Aorta (tissue), 5 donors: ENCODE measurements at regions not wholly inside any gene's neighbourhood (a gene's known extent, or its start where the extent isn't known, plus 50 kb on each side); places are given as distances from the start of the nearest gene placed in this dataset.

Experiments
- ATAC-seq: fragments of 200-7000 bp; cut with Tn5 transposase; one replicate; pipeline ENCODE4 v1.9.1; 2022; ENCODE audit warnings: moderate library complexity; ENCODE audit not compliant: low FRiP score
- DNase-seq, 2 donors: peaks; one replicate each; pipeline ENCODE4 v3.0.0-alpha.2; 2020
- H3K27ac ChIP-seq, 2 donors: one replicate each; pipeline ENCODE4 v1.5.1; 2013; ENCODE audit warnings: low read length in 2 of 2, mild to moderate bottlenecking in 2 of 2, moderate library complexity in 2 of 2, control low read depth in 1 of 2, inconsistent platforms in 1 of 2, low read depth in 1 of 2
- H3K27me3 ChIP-seq, 2 donors: one replicate each; pipeline ENCODE4 v1.6.1; 2013; ENCODE audit warnings: control low read depth in 1 of 2, low read length in 1 of 2, mild to moderate bottlenecking in 1 of 2, moderate library complexity in 1 of 2; ENCODE audit not compliant: insufficient read depth in 2 of 2, control insufficient read depth in 1 of 2
- H3K36me3 ChIP-seq, 2 donors: one replicate each; pipeline ENCODE4 v1.6.1; 2013; ENCODE audit warnings: control low read depth in 1 of 2, low read length in 1 of 2, mild to moderate bottlenecking in 1 of 2; ENCODE audit not compliant: insufficient read depth in 2 of 2, control insufficient read depth in 1 of 2
- H3K4me1 ChIP-seq, 2 donors: one replicate each; pipeline ENCODE4 v1.6.1; 2013; ENCODE audit warnings: low read length in 2 of 2, control low read depth in 1 of 2, mild to moderate bottlenecking in 1 of 2, moderate library complexity in 1 of 2; ENCODE audit not compliant: insufficient read depth in 2 of 2, control insufficient read depth in 1 of 2
- H3K4me3 ChIP-seq, 2 donors: one replicate each; pipeline ENCODE4 v1.5.1; 2013; ENCODE audit warnings: low read length in 2 of 2, control low read depth in 1 of 2, mild to moderate bottlenecking in 1 of 2
- H3K9me3 ChIP-seq: one replicate; pipeline ENCODE4 v1.6.1; 2013; ENCODE audit warnings: mild to moderate bottlenecking, low read length; ENCODE audit not compliant: control insufficient read depth
- WGBS, 2 donors: extraction: QIAGEN DNeasy Blood & Tissue Kit; methylation state at CpG; one replicate each; pipeline ENCODE4 v1.1.7; 2013; 5-methylcytosine and 5-hydroxymethylcytosine counted together
- intact Hi-C, 2 donors: fragments of 100-400 bp; cut with DNase I; formaldehyde crosslinking; loops; one replicate each; pipeline versions ENCODE4 v1.14.2 to v1.15.0; 2022
- donor health status: healthy with polysubstance abuse.
- donor health status: Bipolar disorder and iron deficiency.
- donor health status: DM: no; HTN: no; CAD: no.
- donor health status: DM: no; HTN: no; CAD: no.
- donor health status: DM: yes; HTN: yes; CAD: no.

GRCh38 chr11:24375351-24375750 is 121.5 kb upstream of the LUZP2 start:
- DNase-seq (no peak), ATAC-seq (no peak)
- H3K9me3 ChIP-seq, result no peaks in the 10 kb centered on the region
- H3K36me3 ChIP-seq, result no peaks in the 10 kb centered on the region
- H3K4me1 ChIP-seq, result no peaks in the 10 kb centered on the region
- WGBS, 2 donors, result 75 to 90% methylated on average over 1 of the region's 1 CpG
- H3K27ac ChIP-seq, result no peak overlapping the region
- intact Hi-C loops, result no loop called here
- no peaks in the 10 kb centered on the region for H3K27me3 ChIP-seq
- H3K4me3 ChIP-seq, result no peak overlapping the region

GRCh38 chr11:24375931-24376330 is 120.9 kb upstream of the LUZP2 start:
- Histone ChIP-seq H3K27me3 (no peaks in the 10 kb centered on the region), H3K4me1 (no peaks in the 10 kb centered on the region), H3K27ac (no peak overlapping the region), H3K4me3 (no peak overlapping the region), H3K36me3 (no peaks in the 10 kb centered on the region), H3K9me3 (no peaks in the 10 kb centered on the region)
- 74 to 82% methylated on average over 3 of the region's 3 CpGs for WGBS, 2 donors
- DNase-seq, result no peak
- intact Hi-C loops, result no loop called here
- no peak for ATAC-seq

GRCh38 chr11:24383137-24383536 is 113.7 kb upstream of the LUZP2 start:
- WGBS, 2 donors, result 85 to 89% methylated on average over 2 of the region's 2 CpGs
- ATAC-seq (no peak), DNase-seq (no peak)
- Histone ChIP-seq H3K36me3 (no peaks in the 10 kb centered on the region), H3K9me3 (no peaks in the 10 kb centered on the region), H3K4me3 (no peak overlapping the region), H3K27ac (no peak overlapping the region), H3K4me1 (no peaks in the 10 kb centered on the region), H3K27me3 (no peaks in the 10 kb centered on the region)
- intact Hi-C loops, result no loop called here

GRCh38 chr11:24384240-24384639 is 112.6 kb upstream of the LUZP2 start:
- ATAC-seq (no peak), DNase-seq (no peak)
- intact Hi-C loops, result no loop called here
- H3K9me3 ChIP-seq, result no peaks in the 10 kb centered on the region
- no peaks in the 10 kb centered on the region for H3K36me3 ChIP-seq
- WGBS, 2 donors, result 48 to 55% methylated on average over 3 of the region's 3 CpGs
- no peaks in the 10 kb centered on the region for H3K27me3 ChIP-seq
- no peak overlapping the region for H3K27ac ChIP-seq
- no peaks in the 10 kb centered on the region for H3K4me1 ChIP-seq
- H3K4me3 ChIP-seq, result no peak overlapping the region

- no peaks in the 10 kb centered on the region for H3K27me3 ChIP-seq
- H3K4me3 ChIP-seq, result no peak overlapping the region
- ATAC-seq (no peak), DNase-seq (no peak)
- no peaks in the 10 kb centered on the region for H3K4me1 ChIP-seq
- no peaks in the 10 kb centered on the region for H3K36me3 ChIP-seq
- H3K27ac ChIP-seq, result no peak overlapping the region
- intact Hi-C loops, result no loop called here
- no peaks in the 10 kb centered on the region for H3K9me3 ChIP-seq
- WGBS, 2 donors, result 53 to 58% methylated on average over 6 of the region's 6 CpGs
Measured at GRCh38 chr11:24386546-24387397, 110.1 kb upstream of the LUZP2 start.

GRCh38 chr11:24389575-24389974 is 107.3 kb upstream of the LUZP2 start:
- DNase-seq (no peak), ATAC-seq (no peak)
- Histone ChIP-seq H3K27me3 (no peaks in the 10 kb centered on the region), H3K4me1 (no peaks in the 10 kb centered on the region), H3K27ac (no peak overlapping the region), H3K4me3 (no peak overlapping the region), H3K9me3 (no peaks in the 10 kb centered on the region), H3K36me3 (no peaks in the 10 kb centered on the region)
- intact Hi-C loops, result no loop called here
- WGBS, 2 donors, result 45 to 69% methylated on average over 5 of the region's 5 CpGs

- Histone ChIP-seq H3K4me1 (no peaks in the 10 kb centered on the region), H3K27ac (no peak overlapping the region), H3K27me3 (no peaks in the 10 kb centered on the region), H3K36me3 (no peaks in the 10 kb centered on the region), H3K4me3 (no peak overlapping the region), H3K9me3 (no peaks in the 10 kb centered on the region)
- 57 to 69% methylated on average over 5 of the region's 5 CpGs for WGBS, 2 donors
- intact Hi-C loops, result no loop called here
- ATAC-seq (no peak), DNase-seq (no peak)
Measured at GRCh38 chr11:24390016-24390415, 106.8 kb upstream of the LUZP2 start.

GRCh38 chr11:24390762-24391161 is 106.1 kb upstream of the LUZP2 start:
- intact Hi-C loops, result no loop called here
- Histone ChIP-seq H3K27ac (no peak overlapping the region), H3K4me3 (no peak overlapping the region), H3K36me3 (no peaks in the 10 kb centered on the region), H3K9me3 (no peaks in the 10 kb centered on the region), H3K27me3 (no peaks in the 10 kb centered on the region), H3K4me1 (no peaks in the 10 kb centered on the region)
- no peak for ATAC-seq
- no peak for DNase-seq
- 89 to 92% methylated on average over 1 of the region's 1 CpG for whole genome bisulfite sequencing, 2 donors

- Histone ChIP-seq H3K4me3 (no peak overlapping the region), H3K9me3 (no peaks in the 10 kb centered on the region), H3K36me3 (no peaks in the 10 kb centered on the region), H3K27ac (no peak overlapping the region), H3K27me3 (no peaks in the 10 kb centered on the region), H3K4me1 (no peaks in the 10 kb centered on the region)
- intact Hi-C loops, result no loop called here
- DNase-seq (no peak), ATAC-seq (no peak)
- WGBS, 2 donors, result 87 to 89% methylated on average over 3 of the region's 3 CpGs
Measured at GRCh38 chr11:24391167-24391566, 105.7 kb upstream of the LUZP2 start.
